CD4-positive, alpha-beta T cell treated with Interleukin-10 for 1 hour (primary cell): ENCODE measurements at regions not wholly inside any gene's neighbourhood (a gene's known extent, or its start where the extent isn't known, plus 50 kb on each side); places are given as distances from the start of the nearest gene placed in this dataset.
"Not testable (repeated sequence)": the region's sequence is repeated elsewhere in the genome, so short reads cannot be mapped to it uniquely, and the experiment has no call there.

Experiments
- DNase-seq: peaks from one replicate; pipeline ENCODE4 v3.0.0-alpha.2; 2020

DNA sequence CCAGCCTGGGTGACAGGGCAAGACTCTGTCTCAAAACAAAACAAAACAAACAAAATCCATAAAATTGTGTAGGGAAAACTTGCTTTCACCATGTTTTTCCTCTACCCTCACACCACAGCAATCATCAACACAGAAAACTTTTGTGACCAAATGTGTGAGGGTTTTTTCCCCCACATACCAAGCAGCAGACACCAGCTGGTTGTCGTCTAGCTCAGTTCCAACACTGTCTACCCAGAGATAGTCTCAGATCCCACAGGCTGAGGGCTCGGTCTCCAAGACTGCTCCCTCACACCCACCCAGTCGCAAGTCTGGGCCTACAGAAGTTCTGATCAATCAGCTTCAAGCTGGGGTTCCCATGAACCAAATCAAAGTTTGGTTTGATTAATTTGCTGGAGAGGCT, 322.4 kb upstream of the MAGI2 start:
- no peak for DNase-seq

- DNase-seq = no peak
Measured at GRCh38 chr7:79774150-79774549, 320.7 kb upstream of the MAGI2 start.

DNA sequence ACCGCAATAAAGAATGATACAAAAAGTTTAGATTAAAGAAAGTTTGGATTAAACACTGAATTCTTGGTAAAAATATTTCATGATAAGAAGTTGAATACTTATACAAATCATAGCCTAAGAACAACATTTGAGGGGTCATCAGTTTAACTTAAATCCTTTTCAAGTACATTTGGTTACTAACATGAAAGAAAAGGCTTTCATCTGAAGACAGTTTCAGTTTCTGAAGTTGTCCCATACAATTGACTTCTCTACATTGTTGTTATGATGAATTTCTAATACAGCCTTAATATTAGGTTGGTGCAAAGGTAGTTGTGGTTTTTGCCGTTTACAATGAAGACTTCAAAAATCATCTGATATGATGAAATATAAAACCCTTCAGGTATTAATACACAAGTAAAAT, 317.5 kb upstream of the MAGI2 start:
- DNase-seq = no peak

DNA sequence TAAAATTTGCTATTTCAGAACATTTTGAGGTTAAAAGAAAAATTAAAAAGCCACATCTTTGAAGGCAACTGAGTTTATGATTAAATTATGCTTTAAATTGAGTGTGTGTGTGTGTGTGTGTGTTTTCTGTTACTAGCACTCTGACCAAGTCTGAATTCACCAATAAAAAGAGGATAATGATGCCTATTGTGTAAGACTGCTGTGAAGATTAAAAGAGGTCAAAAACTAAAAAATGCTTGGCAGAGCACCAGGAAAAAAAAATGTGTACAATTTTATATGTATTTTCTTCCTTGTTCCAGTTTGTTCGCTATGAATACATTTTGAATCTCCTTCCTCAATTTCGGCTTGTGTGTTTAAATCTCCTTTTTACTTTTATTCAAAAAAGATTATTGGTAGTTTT, 316.6 kb upstream of the MAGI2 start:
- DNase-seq = no peak

GRCh38 chr7:79767876-79768560, 314.6 kb upstream of the MAGI2 start:
- not testable (repeated sequence) for DNase-seq

- not testable (repeated sequence) for DNase-seq
Measured at GRCh38 chr7:79767192-79767591, 313.7 kb upstream of the MAGI2 start.

GRCh38 chr7:79761876-79762429, 308.5 kb upstream of the MAGI2 start:
- no peak for DNase-seq

DNA sequence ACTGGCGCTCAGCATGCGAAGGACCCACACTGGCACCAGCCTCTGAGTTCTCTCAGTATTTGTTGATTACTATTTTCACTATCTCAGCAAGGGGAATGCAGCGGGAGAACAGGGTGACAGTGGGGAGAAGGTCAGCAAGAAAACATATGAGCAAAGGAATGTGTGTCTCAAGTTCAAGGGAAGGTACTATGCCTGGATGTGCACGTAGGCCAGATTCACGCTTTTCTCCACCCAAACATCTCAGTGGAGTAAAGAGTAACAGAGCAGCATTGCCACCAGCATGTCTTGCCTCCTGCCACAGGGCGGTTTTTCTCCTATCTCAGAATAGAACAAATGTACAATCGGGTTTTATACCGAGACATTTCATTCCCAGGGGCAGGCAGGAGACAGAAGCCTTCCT, 297.5 kb upstream of the MAGI2 start:
- DNase-seq = not testable (repeated sequence)

DNA sequence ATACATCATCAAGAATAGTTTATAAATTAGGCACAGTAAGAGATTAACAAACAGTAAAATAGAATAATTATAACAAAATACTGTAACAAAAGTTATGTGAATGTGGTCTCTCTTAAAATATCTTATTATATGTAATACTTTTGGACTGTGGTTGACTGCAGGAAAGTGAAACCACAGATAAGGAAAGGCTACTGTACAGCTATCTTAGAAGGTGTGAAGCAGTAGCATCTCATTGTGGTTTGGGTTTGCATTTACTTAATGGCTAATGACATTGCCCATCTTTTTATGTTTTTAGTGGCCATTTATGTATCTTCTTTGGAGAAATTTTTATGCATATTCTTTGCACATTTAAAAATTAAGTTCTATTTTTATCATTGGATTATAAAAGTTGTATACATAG, 296.4 kb upstream of the MAGI2 start:
- no peak for DNase-seq

- no peak for DNase-seq
Measured at GRCh38 chr7:79741684-79742083, 288.2 kb upstream of the MAGI2 start.

DNA sequence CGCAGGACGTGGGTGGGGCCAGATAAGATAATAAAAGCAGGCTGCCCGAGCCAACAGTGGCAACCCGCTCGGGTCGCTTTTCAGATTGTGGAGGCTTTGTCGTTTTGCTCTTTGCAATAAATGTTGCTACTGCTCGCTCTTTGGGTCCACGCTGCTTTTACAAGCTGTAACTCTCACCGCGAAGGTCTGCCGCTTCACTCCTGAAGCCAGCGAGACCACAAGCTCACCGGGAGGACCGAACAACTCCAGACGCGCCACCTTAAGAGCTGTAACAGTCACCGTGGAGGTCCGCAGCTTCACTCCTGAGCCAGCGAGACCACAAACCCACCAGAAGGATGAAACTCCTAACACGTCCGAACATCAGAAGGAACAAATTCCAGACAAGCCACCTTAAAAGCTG, 286.6 kb upstream of the MAGI2 start:
- DNase-seq = no peak

GRCh38 chr7:79739036-79739709, 285.7 kb upstream of the MAGI2 start:
- DNase-seq = not testable (repeated sequence)

- no peak for DNase-seq
Measured at GRCh38 chr7:79736418-79736817, 283.0 kb upstream of the MAGI2 start.

GRCh38 chr7:79735012-79735411, 281.5 kb upstream of the MAGI2 start:
- DNase-seq = no peak

DNA sequence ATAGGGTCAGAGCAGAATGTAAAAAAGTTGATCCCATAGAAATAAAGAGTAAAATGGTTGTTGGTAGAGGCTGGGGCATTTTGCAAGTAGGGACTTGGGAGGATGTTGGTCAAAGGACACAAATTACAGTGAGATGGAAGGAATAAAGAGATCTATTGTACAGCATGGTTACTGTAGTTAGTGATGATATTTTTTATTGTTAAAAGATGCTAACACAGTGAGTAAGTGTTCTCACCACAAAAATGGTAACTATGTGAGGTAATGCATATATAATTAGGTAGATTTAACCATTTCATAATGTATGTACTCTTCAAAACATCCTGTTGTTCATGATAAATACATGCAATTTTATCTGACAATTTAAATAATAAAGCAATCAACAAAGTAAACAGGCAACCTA, 280.7 kb upstream of the MAGI2 start:
- DNase-seq = no peak

- DNase-seq = no peak
Measured at GRCh38 chr7:79732535-79732934, 279.1 kb upstream of the MAGI2 start.

DNA sequence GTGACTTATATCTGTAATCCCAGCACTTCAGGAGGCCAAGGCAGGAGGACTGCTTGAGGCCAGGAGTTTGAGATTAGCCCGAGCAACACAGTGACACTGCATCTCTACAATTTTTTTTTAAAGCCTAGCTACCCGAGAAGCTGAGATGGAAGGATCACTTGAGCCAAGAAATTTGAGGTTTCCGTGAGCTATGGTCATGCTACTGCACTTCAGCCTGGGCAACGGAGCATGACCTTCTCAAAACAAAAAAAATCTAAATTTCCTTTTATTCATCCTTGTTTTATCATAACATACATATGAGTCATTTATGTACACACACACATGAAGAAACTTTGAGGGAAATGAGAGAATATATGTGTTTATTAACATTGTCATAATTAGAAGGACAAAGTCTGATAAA, 277.5 kb upstream of the MAGI2 start:
- DNase-seq = no peak

DNA sequence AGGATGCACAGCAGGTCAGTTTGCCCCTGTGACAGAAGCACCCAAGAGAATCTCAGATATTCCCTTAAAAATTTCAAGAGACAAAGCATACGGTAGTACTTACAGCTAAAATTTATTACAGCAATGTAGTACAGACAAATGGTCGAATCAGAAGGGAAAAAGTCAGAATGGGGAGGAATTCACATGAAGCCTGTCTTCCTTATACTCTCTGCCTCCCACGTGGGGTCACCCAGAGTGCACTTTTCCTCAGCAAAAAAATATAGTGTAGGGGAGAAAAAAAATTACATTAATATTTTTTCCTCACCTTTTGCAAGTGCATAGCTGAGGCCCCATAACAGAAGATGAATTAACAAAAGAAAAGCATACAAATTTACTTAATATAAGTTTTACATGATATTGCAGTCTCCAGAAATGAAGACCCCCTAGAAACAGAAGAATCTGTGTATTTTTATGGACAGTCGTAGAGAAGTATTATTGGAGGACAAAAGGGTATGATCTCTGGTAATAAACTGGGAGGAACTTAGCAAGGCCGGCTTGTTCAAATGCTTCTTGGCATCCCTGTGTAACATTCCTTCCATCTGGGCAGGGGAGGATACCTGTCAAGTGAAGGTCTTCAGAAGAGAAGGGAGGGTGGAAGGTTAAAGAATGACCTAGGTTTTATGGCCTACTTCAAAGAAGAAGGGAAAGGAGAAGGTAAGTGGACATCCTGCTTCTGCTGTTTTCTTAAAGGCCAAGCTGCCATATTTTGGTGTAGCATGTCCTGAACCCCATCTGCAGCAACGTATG, 270.6 kb upstream of the MAGI2 start:
- no peak for DNase-seq

DNA sequence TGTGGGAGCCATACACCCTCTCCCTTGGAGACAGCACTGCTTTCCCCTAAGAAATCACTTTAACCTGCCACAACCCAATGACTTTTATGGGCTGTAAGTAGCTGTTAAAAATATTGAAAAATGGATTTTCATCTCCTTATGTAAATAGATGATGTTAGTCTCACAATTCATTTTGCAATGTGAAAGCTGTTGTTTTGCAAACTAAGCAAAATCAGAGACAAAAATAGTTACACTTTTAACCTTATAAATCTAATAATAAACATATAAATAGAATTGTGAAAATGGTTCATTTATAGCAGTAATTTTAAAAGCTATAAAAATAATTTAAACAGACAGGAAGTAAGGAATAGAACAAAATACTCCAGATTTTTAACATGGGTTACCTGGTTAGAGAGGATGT, 268.8 kb upstream of the MAGI2 start:
- DNase-seq = no peak

- DNase-seq = no peak
Measured at GRCh38 chr7:79719216-79719615, 265.7 kb upstream of the MAGI2 start.

DNA sequence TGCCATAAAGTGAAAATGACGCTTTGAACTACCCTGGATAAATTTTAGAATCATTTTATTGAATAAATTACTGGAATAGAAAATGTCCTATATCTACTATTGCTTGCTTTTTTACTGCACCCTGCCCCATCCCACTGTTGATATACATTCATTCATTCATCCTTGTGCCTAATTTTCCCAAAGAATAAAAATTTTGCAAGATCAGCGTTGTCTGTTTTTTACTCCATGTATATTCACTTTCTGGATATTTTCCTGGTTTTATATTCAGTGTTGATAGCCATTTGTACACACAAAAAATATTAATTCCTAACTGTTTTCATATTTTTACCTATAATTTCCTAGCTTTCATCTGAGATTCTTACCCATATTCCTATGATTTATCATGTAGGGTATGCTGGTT, 262.9 kb upstream of the MAGI2 start:
- DNase-seq = no peak

DNA sequence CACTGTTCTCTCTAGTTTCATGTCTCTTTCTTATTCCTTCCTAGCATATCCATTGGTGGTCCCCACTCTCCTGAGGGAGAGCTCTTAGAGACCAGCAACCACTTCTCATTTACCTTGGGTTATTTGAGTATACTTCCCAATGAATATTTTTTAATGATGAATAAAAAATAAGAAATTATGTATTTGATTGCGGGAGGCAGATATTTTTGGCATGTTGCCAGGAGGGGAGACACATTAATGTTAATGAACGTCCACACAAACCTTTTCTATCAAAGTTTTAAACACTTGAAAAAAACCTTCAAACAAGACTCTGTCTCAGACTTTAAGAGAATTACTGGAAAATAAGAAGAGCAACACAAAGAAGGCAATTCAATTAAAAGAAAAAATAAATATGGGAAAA, 260.6 kb upstream of the MAGI2 start:
- DNase-seq = no peak

GRCh38 chr7:79713276-79713675, 259.8 kb upstream of the MAGI2 start:
- no peak for DNase-seq

GRCh38 chr7:79711660-79712059, 258.2 kb upstream of the MAGI2 start:
- DNase-seq = no peak
